ENCODE measurements at regions not wholly inside any gene's neighbourhood (a gene's known extent, or its start where the extent isn't known, plus 50 kb on each side); places are given as distances from the start of the nearest gene placed in this dataset.
A peak's percentile ranks its signal among the peaks of the same experiment; 100 is the strongest.
"Not testable (repeated sequence)": the region's sequence is repeated elsewhere in the genome, so short reads cannot be mapped to it uniquely, and the experiment has no call there.

DNA sequence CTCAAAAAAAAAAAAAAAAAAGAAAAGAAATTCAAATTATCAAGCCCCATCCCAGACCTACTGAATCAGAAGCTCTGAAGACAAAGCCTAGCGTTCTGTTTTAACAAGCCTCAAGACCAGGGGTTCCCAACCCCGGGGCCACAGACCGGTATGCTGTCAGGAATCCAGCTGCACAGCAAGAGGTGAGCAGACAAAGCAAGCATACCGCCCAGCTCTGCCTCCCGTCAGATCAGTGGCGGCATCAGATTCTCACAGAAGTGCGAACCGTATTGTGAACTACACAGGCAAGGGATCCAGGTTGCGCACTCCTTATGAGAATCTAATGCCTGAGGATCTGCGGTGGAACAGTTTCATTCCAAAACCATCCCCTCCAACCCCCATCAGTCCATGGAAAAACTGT is 57.8 kb upstream of the RASAL2 start:
- H3K36me3 ChIP-seq (replicated peaks; ENCODE audit: insufficient read depth, low read depth) = no peaks in the 10 kb centered on the region
- H3K27ac ChIP-seq = no peak overlapping the region
- peaks cover 14% of the 10 kb centered on the region for H3K4me1 ChIP-seq (ENCODE audit: insufficient read depth)
- no peaks in the 10 kb centered on the region for H3K9me3 ChIP-seq (ENCODE audit: low read depth)
- H3K4me2 ChIP-seq = no peak overlapping the region
- no peak for DNase-seq (ENCODE audit: low spot score)
- no peaks in the 10 kb centered on the region for H3K9me2 ChIP-seq (replicated peaks; ENCODE audit: insufficient read depth)
- no peak for TF ChIP-seq EZH2 (IDR thresholded peaks at IDR 0.05; ENCODE audit: borderline replicate concordance)
- TF ChIP-seq, protein P1, sequence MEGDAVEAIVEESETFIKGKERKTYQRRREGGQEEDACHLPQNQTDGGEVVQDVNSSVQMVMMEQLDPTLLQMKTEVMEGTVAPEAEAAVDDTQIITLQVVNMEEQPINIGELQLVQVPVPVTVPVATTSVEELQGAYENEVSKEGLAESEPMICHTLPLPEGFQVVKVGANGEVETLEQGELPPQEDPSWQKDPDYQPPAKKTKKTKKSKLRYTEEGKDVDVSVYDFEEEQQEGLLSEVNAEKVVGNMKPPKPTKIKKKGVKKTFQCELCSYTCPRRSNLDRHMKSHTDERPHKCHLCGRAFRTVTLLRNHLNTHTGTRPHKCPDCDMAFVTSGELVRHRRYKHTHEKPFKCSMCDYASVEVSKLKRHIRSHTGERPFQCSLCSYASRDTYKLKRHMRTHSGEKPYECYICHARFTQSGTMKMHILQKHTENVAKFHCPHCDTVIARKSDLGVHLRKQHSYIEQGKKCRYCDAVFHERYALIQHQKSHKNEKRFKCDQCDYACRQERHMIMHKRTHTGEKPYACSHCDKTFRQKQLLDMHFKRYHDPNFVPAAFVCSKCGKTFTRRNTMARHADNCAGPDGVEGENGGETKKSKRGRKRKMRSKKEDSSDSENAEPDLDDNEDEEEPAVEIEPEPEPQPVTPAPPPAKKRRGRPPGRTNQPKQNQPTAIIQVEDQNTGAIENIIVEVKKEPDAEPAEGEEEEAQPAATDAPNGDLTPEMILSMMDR (IDR thresholded peaks at IDR 0.05; ENCODE audit: poor library complexity) = no peak
- TF ChIP-seq EZH2phosphoT487 (IDR thresholded peaks at IDR 0.05; ENCODE audit: low read depth, severe bottlenecking, unreplicated experiment) = no peak
- no peaks in the 10 kb centered on the region for H4K20me1 ChIP-seq (ENCODE audit: insufficient read depth, poor library complexity, severe bottlenecking)
- WGBS (ENCODE audit: low lambda C conversion rate, missing lambda C conversion rate) = 88% methylated on average over 10 of the region's 10 CpGs
- no peak overlapping the region for H2AFZ ChIP-seq
- no peak overlapping the region for H3K4me3 ChIP-seq
- H3K79me2 ChIP-seq = no peaks in the 10 kb centered on the region
- H3K27me3 ChIP-seq = no peaks in the 10 kb centered on the region

DNA sequence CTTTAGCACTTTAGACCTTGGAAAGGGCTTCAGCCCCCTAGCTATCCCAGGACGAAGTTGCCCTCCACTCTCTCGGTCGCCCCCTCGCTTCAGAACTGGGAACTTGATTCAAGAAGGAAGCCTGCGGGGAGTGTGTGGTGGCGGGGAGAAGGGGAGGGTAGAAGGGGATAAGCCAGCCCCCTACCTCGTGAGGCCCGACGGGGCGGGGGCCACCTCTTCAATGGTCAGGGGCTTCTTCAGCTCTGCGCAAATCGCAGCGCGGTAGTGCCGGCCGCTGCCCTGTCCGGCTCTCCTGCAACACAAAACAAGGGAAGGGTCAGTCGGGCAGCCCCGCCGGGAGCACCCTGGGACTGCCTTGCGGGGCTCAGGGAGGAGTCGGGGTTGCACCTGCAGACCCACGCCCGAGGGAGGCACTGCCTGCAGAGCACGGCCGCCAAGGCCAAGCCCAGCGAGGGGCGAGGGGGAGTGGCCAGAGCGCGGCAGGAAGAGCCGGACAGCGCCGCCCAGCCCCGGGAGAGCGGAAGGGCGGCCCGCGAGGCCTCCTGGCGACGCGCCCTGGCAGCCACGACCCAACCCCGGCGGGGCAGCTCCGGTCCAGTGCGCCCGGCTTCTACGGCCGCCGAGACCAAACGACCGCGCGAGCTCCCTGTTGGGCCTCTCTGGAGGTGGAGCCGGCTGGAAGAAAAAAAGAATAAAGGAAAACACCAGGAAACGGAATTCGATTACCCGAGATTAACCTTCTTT is 56.2 kb upstream of the RASAL2 start:
- 24% methylated on average over 57 of the region's 58 CpGs for WGBS (ENCODE audit: low lambda C conversion rate, missing lambda C conversion rate)

DNA sequence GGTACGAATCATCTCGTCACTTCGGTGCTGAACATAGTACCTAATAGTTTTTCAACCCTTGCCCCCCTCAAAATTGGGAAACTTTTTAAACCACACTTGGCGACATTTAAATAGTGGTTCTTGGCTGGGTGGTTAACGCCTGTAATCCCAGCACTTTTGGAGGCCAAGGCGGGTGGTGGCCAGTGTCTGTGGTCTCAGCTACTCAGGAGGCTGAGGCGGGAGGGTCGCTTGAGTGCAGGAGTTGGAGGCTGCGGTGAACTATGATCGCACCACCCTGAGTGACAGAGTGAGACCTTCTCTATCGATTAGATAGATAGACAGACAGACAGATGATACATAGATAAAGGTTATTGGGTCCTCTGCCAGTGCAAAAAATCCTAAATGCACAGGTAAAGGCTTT is 55.5 kb upstream of the RASAL2 start:
- peak overlapping the region; percentile 89 for H3K4me2 ChIP-seq
- no peaks in the 10 kb centered on the region for H3K27me3 ChIP-seq
- no peaks in the 10 kb centered on the region for H4K20me1 ChIP-seq (ENCODE audit: insufficient read depth, poor library complexity, severe bottlenecking)
- H3K9me3 ChIP-seq (ENCODE audit: low read depth) = no peaks in the 10 kb centered on the region
- no peaks in the 10 kb centered on the region for H3K79me2 ChIP-seq
- peak overlapping the region; percentile 44 for H3K4me3 ChIP-seq
- peak overlapping the region; percentile 76 for H3K27ac ChIP-seq
- DNase-seq (ENCODE audit: low spot score) = no peak
- peak overlapping the region; percentile 95 for H2AFZ ChIP-seq
- no peaks in the 10 kb centered on the region for H3K36me3 ChIP-seq (replicated peaks; ENCODE audit: insufficient read depth, low read depth)
- 97% methylated on average over 11 of the region's 11 CpGs for WGBS (ENCODE audit: low lambda C conversion rate, missing lambda C conversion rate)
- peaks cover 3% of the 10 kb centered on the region for H3K4me1 ChIP-seq (ENCODE audit: insufficient read depth)
- H3K9me2 ChIP-seq (replicated peaks; ENCODE audit: insufficient read depth) = no peaks in the 10 kb centered on the region
- TF ChIP-seq EZH2phosphoT487 (IDR thresholded peaks at IDR 0.05; ENCODE audit: low read depth, severe bottlenecking, unreplicated experiment) = no peak

More for the DNA sequence above, 56.2 kb upstream of the RASAL2 start:
- Histone ChIP-seq H3K4me3 (peak overlapping the region; percentile 44), H3K9me3 (ENCODE audit: low read depth) (no peaks in the 10 kb centered on the region), H3K27me3 (no peaks in the 10 kb centered on the region), H3K4me1 (ENCODE audit: insufficient read depth) (peaks cover 7% of the 10 kb centered on the region), H4K20me1 (ENCODE audit: insufficient read depth, poor library complexity, severe bottlenecking) (no peaks in the 10 kb centered on the region), H3K27ac (peak overlapping the region; percentile 76), H3K4me2 (peak overlapping the region; percentile 89), H3K79me2 (no peaks in the 10 kb centered on the region), H3K9me2 (replicated peaks; ENCODE audit: insufficient read depth) (no peaks in the 10 kb centered on the region), H3K36me3 (replicated peaks; ENCODE audit: insufficient read depth, low read depth) (no peaks in the 10 kb centered on the region), H2AFZ (peak overlapping the region; percentile 95)
- TF ChIP-seq EZH2phosphoT487 (IDR thresholded peaks at IDR 0.05; ENCODE audit: low read depth, severe bottlenecking, unreplicated experiment) = no peak
- TF ChIP-seq EZH2 (IDR thresholded peaks at IDR 0.05; ENCODE audit: borderline replicate concordance) = no peak
- TF ChIP-seq, protein P1 (IDR thresholded peaks at IDR 0.05; ENCODE audit: poor library complexity) = peak; percentile 40
- peak; percentile 92 for DNase-seq (ENCODE audit: low spot score)

DNA sequence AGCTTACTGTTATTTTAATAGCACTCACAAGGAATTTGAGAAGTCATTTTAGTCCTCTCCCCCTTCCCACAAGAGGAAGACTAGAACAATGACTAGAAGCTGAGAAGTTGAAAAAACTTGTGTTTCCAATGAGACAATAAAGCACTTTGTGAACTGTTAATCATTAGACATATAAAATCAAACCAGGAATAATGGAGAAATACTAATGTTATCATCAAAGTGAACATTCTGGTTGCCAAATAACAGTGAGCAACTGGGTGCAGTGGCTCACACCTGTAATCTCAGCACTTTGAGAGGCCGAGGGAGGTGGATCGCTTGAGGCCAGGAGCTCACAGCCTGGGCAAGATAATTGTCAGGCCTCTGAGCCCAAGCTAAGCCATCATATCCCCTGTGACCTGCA is 54.0 kb upstream of the RASAL2 start:
- Histone ChIP-seq H3K27ac (peak overlapping the region; percentile 54), H3K9me3 (ENCODE audit: low read depth) (no peaks in the 10 kb centered on the region), H3K4me3 (no peak overlapping the region), H3K9me2 (replicated peaks; ENCODE audit: insufficient read depth) (no peaks in the 10 kb centered on the region), H3K36me3 (replicated peaks; ENCODE audit: insufficient read depth, low read depth) (no peaks in the 10 kb centered on the region), H3K4me2 (no peak overlapping the region), H2AFZ (no peak overlapping the region), H4K20me1 (ENCODE audit: insufficient read depth, poor library complexity, severe bottlenecking) (no peaks in the 10 kb centered on the region), H3K79me2 (no peaks in the 10 kb centered on the region), H3K27me3 (no peaks in the 10 kb centered on the region), H3K4me1 (ENCODE audit: insufficient read depth) (no peaks in the 10 kb centered on the region)
- TF ChIP-seq, protein P1 (IDR thresholded peaks at IDR 0.05; ENCODE audit: poor library complexity) = no peak
- TF ChIP-seq EZH2 (IDR thresholded peaks at IDR 0.05; ENCODE audit: borderline replicate concordance) = no peak
- no peak for TF ChIP-seq EZH2phosphoT487 (IDR thresholded peaks at IDR 0.05; ENCODE audit: low read depth, severe bottlenecking, unreplicated experiment)
- DNase-seq (ENCODE audit: low spot score) = no peak
- WGBS (ENCODE audit: low lambda C conversion rate, missing lambda C conversion rate) = 61% methylated on average over 2 of the region's 2 CpGs

DNA sequence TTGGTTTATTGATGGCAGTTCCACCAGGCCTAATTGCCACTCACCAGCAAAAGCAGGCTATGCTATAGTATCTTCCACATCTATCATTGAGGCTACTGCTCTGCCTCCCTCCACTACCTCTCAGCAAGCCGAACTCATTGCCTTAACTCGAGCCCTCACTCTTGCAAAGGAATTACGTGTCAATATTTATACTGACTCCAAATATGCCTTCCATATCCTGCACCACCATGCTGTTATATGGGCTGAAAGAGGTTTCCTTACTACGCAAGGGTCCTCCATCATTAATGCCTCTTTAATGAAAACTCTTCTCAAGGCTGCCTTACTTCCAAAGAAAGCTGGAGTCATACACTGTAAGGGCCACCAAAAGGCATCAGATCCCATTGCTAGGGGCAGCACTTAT is 50.0 kb upstream of the RASAL2 start:
- H3K4me3 ChIP-seq; H3K9me2 ChIP-seq (replicated peaks; ENCODE audit: insufficient read depth); H3K79me2 ChIP-seq; H2AFZ ChIP-seq; H3K36me3 ChIP-seq (replicated peaks; ENCODE audit: insufficient read depth, low read depth); H3K27me3 ChIP-seq; DNase-seq (ENCODE audit: low spot score); H4K20me1 ChIP-seq (ENCODE audit: insufficient read depth, poor library complexity, severe bottlenecking); H3K9me3 ChIP-seq (ENCODE audit: low read depth); H3K4me2 ChIP-seq; H3K4me1 ChIP-seq (ENCODE audit: insufficient read depth); H3K27ac ChIP-seq: not testable (repeated sequence)
- 81% methylated on average over 4 of the region's 4 CpGs for WGBS (ENCODE audit: low lambda C conversion rate, missing lambda C conversion rate)
